ENCODE measurements at regions not wholly inside any gene's neighbourhood (a gene's known extent, or its start where the extent isn't known, plus 50 kb on each side); places are given as distances from the start of the nearest gene placed in this dataset.

- TF ChIP-seq CTCF (IDR thresholded peaks at IDR 0.05; ENCODE audit: low read depth, low read length) (no peak), MAX (IDR thresholded peaks at IDR 0.05; ENCODE audit: low read depth, low read length) (no peak), POLR2A (IDR thresholded peaks at IDR 0.05; ENCODE audit: extremely low read depth, insufficient read length) (no peak), MYC (IDR thresholded peaks at IDR 0.05; ENCODE audit: low read depth, low read length) (no peak)
These were observed 439.6 kb upstream of the REG3G start for GRCh38 chr2:78585871-78586270.

Data from NB4 (cell line).